ENCODE measurements at regions not wholly inside any gene's neighbourhood (a gene's known extent, or its start where the extent isn't known, plus 50 kb on each side); places are given as distances from the start of the nearest gene placed in this dataset.
"Not testable (repeated sequence)": the region's sequence is repeated elsewhere in the genome, so short reads cannot be mapped to it uniquely, and the experiment has no call there.

DNA sequence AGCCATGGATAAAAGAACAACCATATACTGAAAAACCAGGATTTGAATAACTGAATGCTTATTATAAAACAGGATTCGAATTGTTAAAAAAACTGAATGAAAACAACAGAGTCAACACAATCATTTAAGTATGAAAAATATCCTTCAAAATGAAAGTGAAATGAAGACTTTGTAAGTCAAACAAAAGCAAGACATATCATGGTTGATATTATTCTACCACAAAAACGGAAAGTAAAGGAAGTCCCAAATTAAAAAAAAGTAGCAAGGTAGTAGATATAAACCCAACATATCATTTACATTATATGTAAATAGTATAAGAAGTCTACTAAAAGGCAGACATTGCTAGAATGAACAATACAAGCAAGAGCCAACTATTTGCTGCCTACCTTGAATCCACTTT lies 63.1 kb upstream of the POTEC start:
- H3K36me3 ChIP-seq (ENCODE audit: control insufficient read depth, insufficient read depth, low read length); H3K27ac ChIP-seq (ENCODE audit: low read depth, low read length); H3K4me3 ChIP-seq (ENCODE audit: low read depth, low read length); H3K4me1 ChIP-seq (ENCODE audit: control insufficient read depth, insufficient read depth, low read length); H3K9me3 ChIP-seq (ENCODE audit: control insufficient read depth, insufficient read depth, low read depth, low read length); H3K9ac ChIP-seq (ENCODE audit: low read length); H3K27me3 ChIP-seq (ENCODE audit: control insufficient read depth, insufficient read depth, low read length): not testable (repeated sequence)

DNA sequence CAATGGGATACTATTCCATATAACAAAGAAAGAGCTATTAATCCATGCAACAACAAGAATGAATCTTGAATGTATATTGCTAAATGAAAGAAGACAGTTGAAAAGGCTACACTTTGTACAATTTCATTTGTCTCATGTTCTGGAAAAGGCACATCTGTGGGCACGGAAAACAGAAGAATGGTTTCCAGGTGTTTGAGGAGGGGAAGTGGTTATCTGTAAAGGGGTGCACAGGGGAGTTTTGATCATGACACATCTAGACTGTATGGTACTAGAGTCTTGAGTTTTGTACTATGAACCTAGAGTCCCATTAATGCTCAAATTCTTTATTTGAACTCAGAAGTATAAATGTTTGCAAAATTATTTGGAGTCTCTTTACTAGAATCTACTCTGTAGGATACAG lies 64.0 kb upstream of the POTEC start:
- H3K36me3 ChIP-seq (ENCODE audit: control insufficient read depth, insufficient read depth, low read length); H3K4me3 ChIP-seq (ENCODE audit: low read depth, low read length); H3K9ac ChIP-seq (ENCODE audit: low read length); H3K27me3 ChIP-seq (ENCODE audit: control insufficient read depth, insufficient read depth, low read length); H3K27ac ChIP-seq (ENCODE audit: low read depth, low read length); H3K4me1 ChIP-seq (ENCODE audit: control insufficient read depth, insufficient read depth, low read length); H3K9me3 ChIP-seq (ENCODE audit: control insufficient read depth, insufficient read depth, low read depth, low read length): not testable (repeated sequence)

DNA sequence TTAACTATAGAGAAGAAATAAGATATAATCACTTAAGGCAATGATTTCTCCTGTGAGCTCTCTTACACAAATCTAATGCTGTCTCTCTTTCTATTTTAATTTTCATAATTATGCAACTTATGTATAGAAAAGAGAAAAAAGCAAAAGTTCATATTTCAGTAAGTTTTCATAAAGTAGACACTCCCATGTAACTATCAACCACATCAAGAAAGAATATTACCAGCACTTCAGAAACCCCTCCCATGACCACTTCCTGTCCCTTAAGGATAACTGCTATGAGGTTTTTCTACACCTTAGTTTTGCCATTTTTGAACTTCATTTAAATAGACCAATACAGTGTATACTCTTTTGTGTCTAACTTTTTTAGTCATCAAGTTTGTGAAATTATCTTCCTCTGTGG lies 69.0 kb upstream of the POTEC start:
- H3K9me3 ChIP-seq (ENCODE audit: control insufficient read depth, insufficient read depth, low read depth, low read length); H3K4me3 ChIP-seq (ENCODE audit: low read depth, low read length); H3K27ac ChIP-seq (ENCODE audit: low read depth, low read length); H3K4me1 ChIP-seq (ENCODE audit: control insufficient read depth, insufficient read depth, low read length); H3K36me3 ChIP-seq (ENCODE audit: control insufficient read depth, insufficient read depth, low read length); H3K27me3 ChIP-seq (ENCODE audit: control insufficient read depth, insufficient read depth, low read length); H3K9ac ChIP-seq (ENCODE audit: low read length): not testable (repeated sequence)

DNA sequence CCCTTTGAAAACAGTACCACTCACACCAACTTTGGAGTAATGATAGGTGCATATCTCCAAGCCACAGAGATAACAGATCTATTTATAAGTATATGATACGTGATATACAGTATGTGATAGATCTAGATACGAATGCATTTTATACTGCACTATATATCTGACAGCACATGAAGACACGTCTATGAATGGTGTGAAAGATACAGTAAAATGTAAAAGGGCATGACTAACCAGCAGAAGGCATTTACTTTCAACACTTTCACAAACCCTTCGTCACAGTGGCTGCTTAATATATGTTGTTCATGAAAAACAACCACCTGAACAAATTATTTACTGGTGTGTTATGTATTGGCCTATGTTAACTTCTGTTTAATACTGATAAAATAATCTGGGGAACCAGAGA lies 71.1 kb upstream of the POTEC start:
- not testable (repeated sequence) for H3K27ac ChIP-seq (ENCODE audit: low read depth, low read length); H3K4me1 ChIP-seq (ENCODE audit: control insufficient read depth, insufficient read depth, low read length); H3K9me3 ChIP-seq (ENCODE audit: control insufficient read depth, insufficient read depth, low read depth, low read length); H3K36me3 ChIP-seq (ENCODE audit: control insufficient read depth, insufficient read depth, low read length); H3K9ac ChIP-seq (ENCODE audit: low read length); H3K27me3 ChIP-seq (ENCODE audit: control insufficient read depth, insufficient read depth, low read length); H3K4me3 ChIP-seq (ENCODE audit: low read depth, low read length)

DNA sequence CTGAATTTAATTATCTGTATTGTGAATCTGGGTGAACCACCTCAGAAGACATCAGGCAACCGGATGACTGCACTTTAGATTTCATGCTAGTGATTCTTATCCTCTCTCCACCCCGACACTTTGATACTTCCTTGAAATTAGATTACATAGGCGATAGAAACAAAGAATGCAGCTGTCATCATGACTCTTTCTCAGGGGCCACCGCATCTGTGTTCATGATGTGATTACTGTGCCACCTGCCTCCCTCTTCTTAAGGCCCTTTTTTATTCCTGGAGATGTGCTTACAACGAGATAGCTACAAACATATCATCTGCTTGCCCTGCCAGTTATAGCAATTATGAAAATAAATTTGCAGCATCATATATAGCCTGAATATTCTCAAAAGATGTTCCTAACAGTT lies 83.9 kb upstream of the POTEC start:
- not testable (repeated sequence) for H3K27me3 ChIP-seq (ENCODE audit: control insufficient read depth, insufficient read depth, low read length); H3K9me3 ChIP-seq (ENCODE audit: control insufficient read depth, insufficient read depth, low read depth, low read length); H3K9ac ChIP-seq (ENCODE audit: low read length); H3K36me3 ChIP-seq (ENCODE audit: control insufficient read depth, insufficient read depth, low read length); H3K4me3 ChIP-seq (ENCODE audit: low read depth, low read length); H3K4me1 ChIP-seq (ENCODE audit: control insufficient read depth, insufficient read depth, low read length); H3K27ac ChIP-seq (ENCODE audit: low read depth, low read length)

DNA sequence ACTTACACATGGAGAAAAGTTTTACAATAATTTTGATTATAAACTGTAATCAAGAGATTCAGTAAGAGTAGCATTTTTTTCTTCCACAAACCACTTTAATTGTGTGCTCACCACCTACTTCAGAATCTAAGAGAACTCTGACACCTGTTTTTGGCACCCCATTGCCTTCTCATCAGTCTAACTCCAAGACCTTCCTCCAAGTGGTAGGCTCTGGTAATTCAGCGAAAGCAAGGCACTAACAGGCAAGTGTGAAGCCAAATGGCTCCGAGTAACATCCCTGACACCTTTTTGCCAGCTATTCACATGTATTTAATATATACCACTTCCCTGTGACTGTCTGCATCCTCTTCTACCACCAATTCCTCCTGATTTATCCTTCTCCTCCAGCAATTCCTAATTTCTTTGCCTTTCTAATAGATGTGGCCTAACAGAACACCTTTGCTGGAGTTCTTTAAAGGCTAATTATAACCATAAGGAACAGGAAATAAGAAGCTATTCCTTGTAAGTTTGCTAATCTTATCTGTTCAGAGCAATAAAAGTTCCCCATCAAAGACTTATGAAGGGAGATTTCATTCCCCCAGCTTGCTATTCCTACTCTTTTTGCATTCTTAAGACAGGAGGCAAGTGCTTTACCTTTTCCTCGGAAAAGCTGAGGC lies 85.1 kb upstream of the POTEC start:
- not testable (repeated sequence) for H3K36me3 ChIP-seq (ENCODE audit: control insufficient read depth, insufficient read depth, low read length); H3K4me1 ChIP-seq (ENCODE audit: control insufficient read depth, insufficient read depth, low read length); H3K9ac ChIP-seq (ENCODE audit: low read length); H3K4me3 ChIP-seq (ENCODE audit: low read depth, low read length); H3K27ac ChIP-seq (ENCODE audit: low read depth, low read length); H3K27me3 ChIP-seq (ENCODE audit: control insufficient read depth, insufficient read depth, low read length); H3K9me3 ChIP-seq (ENCODE audit: control insufficient read depth, insufficient read depth, low read depth, low read length)

DNA sequence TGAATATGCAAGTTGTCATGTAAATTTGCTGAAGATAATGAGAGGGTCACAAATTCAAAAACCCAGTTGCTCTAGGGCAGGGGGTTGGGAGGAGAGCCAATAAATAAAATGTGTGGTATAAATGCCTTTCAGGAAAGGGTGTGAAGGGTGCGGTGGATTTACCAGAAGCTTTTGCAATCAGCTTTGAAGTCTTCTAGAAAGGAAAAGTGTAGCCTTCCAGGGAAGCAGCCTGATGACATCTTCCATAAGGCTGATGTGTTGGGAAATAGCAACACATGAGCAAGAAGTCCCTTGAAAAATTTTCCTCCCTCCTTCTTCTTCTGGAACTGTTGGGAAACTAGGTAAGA lies 85.6 kb upstream of the POTEC start:
- H3K36me3 ChIP-seq (ENCODE audit: control insufficient read depth, insufficient read depth, low read length); H3K27ac ChIP-seq (ENCODE audit: low read depth, low read length); H3K4me1 ChIP-seq (ENCODE audit: control insufficient read depth, insufficient read depth, low read length); H3K9ac ChIP-seq (ENCODE audit: low read length); H3K4me3 ChIP-seq (ENCODE audit: low read depth, low read length); H3K9me3 ChIP-seq (ENCODE audit: control insufficient read depth, insufficient read depth, low read depth, low read length); H3K27me3 ChIP-seq (ENCODE audit: control insufficient read depth, insufficient read depth, low read length): not testable (repeated sequence)

DNA sequence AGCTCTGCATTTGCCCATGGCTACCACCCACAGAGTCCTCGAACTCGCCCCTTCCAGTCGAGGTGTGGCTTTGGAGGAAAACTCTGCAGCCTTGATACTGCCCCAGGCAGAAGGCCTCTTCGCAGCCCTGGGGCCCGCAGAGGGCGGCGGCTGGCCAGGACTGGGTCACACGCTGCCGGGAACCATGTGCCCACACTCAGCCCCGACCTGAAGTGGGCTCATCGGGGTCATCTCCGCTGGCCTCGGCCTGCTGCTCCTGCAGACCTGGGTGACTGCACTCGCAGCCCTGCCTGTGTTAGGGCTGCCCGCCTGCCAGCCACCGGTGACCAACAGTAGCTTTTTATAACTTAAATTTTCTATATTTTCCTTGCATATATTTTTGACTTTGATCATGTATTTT lies 89.6 kb upstream of the POTEC start:
- not testable (repeated sequence) for H3K4me3 ChIP-seq (ENCODE audit: low read depth, low read length); H3K36me3 ChIP-seq (ENCODE audit: control insufficient read depth, insufficient read depth, low read length); H3K27me3 ChIP-seq (ENCODE audit: control insufficient read depth, insufficient read depth, low read length); H3K4me1 ChIP-seq (ENCODE audit: control insufficient read depth, insufficient read depth, low read length); H3K9me3 ChIP-seq (ENCODE audit: control insufficient read depth, insufficient read depth, low read depth, low read length); H3K9ac ChIP-seq (ENCODE audit: low read length); H3K27ac ChIP-seq (ENCODE audit: low read depth, low read length)

DNA sequence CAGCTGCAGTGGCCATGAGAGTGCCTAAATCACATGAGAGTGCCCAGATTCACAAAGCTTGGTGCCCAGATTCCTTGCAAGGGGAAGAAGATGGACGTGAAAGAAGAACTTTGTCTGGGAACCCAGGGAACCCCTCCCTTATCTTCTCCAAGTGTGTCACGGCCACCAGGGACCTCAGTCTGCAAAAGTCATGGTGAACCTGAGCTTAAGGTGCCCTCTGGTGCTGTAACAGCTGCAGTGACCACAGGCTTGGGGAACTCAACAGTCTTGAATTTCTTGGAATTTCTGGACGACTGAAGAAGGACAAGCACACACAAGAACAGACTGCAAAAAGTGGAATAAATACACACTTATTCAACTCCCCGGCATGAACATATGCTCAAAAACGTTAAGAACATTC lies 94.6 kb upstream of the POTEC start:
- H3K27ac ChIP-seq (ENCODE audit: low read depth, low read length); H3K36me3 ChIP-seq (ENCODE audit: control insufficient read depth, insufficient read depth, low read length); H3K4me3 ChIP-seq (ENCODE audit: low read depth, low read length); H3K27me3 ChIP-seq (ENCODE audit: control insufficient read depth, insufficient read depth, low read length); H3K4me1 ChIP-seq (ENCODE audit: control insufficient read depth, insufficient read depth, low read length); H3K9ac ChIP-seq (ENCODE audit: low read length); H3K9me3 ChIP-seq (ENCODE audit: control insufficient read depth, insufficient read depth, low read depth, low read length): not testable (repeated sequence)

DNA sequence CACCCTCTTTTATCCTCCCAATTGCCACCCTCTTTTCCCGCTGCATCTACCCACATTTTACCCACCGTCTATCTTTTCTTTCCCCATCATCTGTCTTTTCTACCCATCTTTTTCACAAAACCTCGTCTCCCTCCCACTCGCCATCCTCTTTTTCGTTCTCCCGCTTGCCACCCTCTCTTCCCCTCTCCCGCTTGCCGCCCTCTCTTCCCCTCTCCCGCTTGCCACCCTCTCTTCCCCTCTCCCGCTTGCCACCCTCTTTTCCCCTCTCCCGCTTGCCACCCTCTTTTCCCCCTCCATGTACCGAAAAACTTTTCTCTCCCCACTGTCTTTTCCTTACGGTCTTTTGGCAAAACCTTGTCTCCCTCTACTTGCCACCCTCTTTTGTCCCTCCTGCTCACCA lies 97.7 kb upstream of the POTEC start:
- Histone ChIP-seq H3K9ac (ENCODE audit: low read length) (peak overlapping the region; percentile 33), H3K9me3 (ENCODE audit: control insufficient read depth, insufficient read depth, low read depth, low read length) (peaks cover 11% of the 10 kb centered on the region; the same call in 1 of the 2 replicates), H3K4me3 (ENCODE audit: low read depth, low read length) (peak overlapping the region; percentile 44)
- not testable (repeated sequence) for H3K27ac ChIP-seq (ENCODE audit: low read depth, low read length); H3K4me1 ChIP-seq (ENCODE audit: control insufficient read depth, insufficient read depth, low read length); H3K27me3 ChIP-seq (ENCODE audit: control insufficient read depth, insufficient read depth, low read length); H3K36me3 ChIP-seq (ENCODE audit: control insufficient read depth, insufficient read depth, low read length)

DNA sequence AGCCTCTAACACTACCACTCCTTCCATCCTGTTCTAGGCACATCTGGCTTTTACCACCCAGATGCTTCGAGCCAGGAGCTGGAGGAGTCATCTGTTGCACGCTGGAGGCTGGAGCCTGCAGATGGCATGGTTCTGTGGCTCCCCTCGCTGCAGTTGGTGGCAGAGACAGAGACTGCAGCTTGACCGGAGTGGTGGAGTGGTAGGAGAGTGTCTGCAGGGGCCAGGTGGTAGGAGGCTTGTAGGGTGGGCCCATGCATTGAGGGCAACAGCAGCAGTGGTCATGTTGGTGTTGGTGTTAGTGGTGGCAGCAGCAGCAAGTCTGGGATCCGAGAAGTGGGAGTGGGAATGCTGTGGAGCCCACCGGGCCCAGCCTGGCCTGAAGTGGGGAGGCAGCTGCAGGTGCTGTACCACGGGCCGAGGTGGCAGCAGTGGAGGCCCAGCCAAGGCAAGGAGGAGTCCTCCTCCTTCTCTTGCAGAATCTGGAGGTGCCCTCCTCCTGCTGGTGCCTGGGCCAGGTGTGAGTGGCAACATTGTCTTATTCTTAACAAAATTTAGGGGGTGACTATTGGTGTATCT lies 100.4 kb upstream of the POTEC start:
- H3K9me3 ChIP-seq (ENCODE audit: control insufficient read depth, insufficient read depth, low read depth, low read length) = peaks cover 11% of the 10 kb centered on the region; the same call in 1 of the 2 replicates
- H3K9ac ChIP-seq (ENCODE audit: low read length); H3K27me3 ChIP-seq (ENCODE audit: control insufficient read depth, insufficient read depth, low read length); H3K36me3 ChIP-seq (ENCODE audit: control insufficient read depth, insufficient read depth, low read length); H3K4me3 ChIP-seq (ENCODE audit: low read depth, low read length); H3K27ac ChIP-seq (ENCODE audit: low read depth, low read length); H3K4me1 ChIP-seq (ENCODE audit: control insufficient read depth, insufficient read depth, low read length): not testable (repeated sequence)

DNA sequence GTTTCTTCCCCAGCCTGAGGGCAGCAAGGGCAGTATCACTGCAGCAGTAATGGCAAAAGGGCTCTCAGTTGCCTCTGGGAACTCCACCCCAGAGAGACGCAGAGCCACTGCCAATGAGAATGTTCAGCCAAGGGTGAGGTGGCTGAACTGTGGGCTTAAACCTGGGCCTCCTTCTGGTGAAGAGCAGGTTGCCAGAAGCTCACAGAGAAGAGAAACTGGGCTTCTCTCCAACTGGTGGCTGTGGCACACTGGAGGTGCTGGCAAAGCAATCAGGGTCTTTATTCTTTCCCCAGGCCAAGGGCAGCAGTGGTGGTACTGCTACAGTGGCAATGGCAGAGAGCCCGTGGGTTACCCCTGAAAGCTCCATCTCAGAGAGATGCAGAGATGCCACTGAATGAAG lies 54.9 kb upstream of the ANKRD30B start:
- H3K4me3 ChIP-seq (ENCODE audit: low read depth, low read length); H3K9ac ChIP-seq (ENCODE audit: low read length); H3K36me3 ChIP-seq (ENCODE audit: control insufficient read depth, insufficient read depth, low read length); H3K4me1 ChIP-seq (ENCODE audit: control insufficient read depth, insufficient read depth, low read length); H3K27ac ChIP-seq (ENCODE audit: low read depth, low read length); H3K9me3 ChIP-seq (ENCODE audit: control insufficient read depth, insufficient read depth, low read depth, low read length); H3K27me3 ChIP-seq (ENCODE audit: control insufficient read depth, insufficient read depth, low read length): not testable (repeated sequence)

Measured in HUES6 (cell line).